Adrenal gland (tissue), 9 donors: ENCODE measurements at regions not wholly inside any gene's neighbourhood (a gene's known extent, or its start where the extent isn't known, plus 50 kb on each side); places are given as distances from the start of the nearest gene placed in this dataset.

Experiments used
- DNase-seq, 7 donors: peaks; one replicate each; pipeline ENCODE4 v3.0.0-alpha.2; 2019 to 2020
- H3K27ac ChIP-seq, 5 donors: fragments of 200-600 bp; sonication (generic) in 4 of 5; 1 replicate in 3 of 5; 2 replicates in 2 of 5; pipeline versions ENCODE4 v1.5.1 to v1.8.0; 2016 to 2020; ENCODE audit warnings: mild to moderate bottlenecking in 1 of 5
- H3K27me3 ChIP-seq: fragments of 200-600 bp; 2 replicates; pipeline ENCODE4 v1.8.0; 2021
- H3K36me3 ChIP-seq, 2 donors: fragments of 200-600 bp; replicated peaks in 1 of 2; 1 replicate in 1 of 2; 2 replicates in 1 of 2; pipeline versions ENCODE4 v1.5.1 to v1.8.0; 2018 to 2022
- H3K4me1 ChIP-seq, 2 donors: fragments of 200-600 bp; replicated peaks in 1 of 2; 1 replicate in 1 of 2; 2 replicates in 1 of 2; pipeline versions ENCODE4 v1.5.1 to v1.8.0; 2018 to 2021
- H3K4me3 ChIP-seq, 4 donors: fragments of 200-600 bp; sonication (generic) in 3 of 4; one replicate each; pipeline ENCODE4 v1.5.1; 2016 to 2018
- H3K9me3 ChIP-seq, 3 donors: fragments of 200-600 bp; sonication (generic) in 1 of 3; replicated peaks in 1 of 3; 1 replicate in 2 of 3; 2 replicates in 1 of 3; pipeline versions ENCODE4 v1.5.1 to v1.8.0; 2016 to 2021
- POLR2A ChIP-seq, 2 donors: fragments of 450-650 bp; IDR thresholded peaks; one replicate each; pipeline ENCODE4 v1.6.1; 2017; ENCODE audit warnings: antibody characterized with exemption in 2 of 2, mild to moderate bottlenecking in 2 of 2, moderate library complexity in 1 of 2
- WGBS, 4 donors: extraction: QIAGEN DNeasy Blood & Tissue Kit in 2 of 4; methylation state at CpG; one replicate each; pipeline versions ENCODE4 v1.1.5 to v1.1.7; 2013 to 2017; 5-methylcytosine and 5-hydroxymethylcytosine counted together
- intact Hi-C, 2 donors: fragments of 100-400 bp; cut with DNase I; formaldehyde crosslinking; loops; one replicate each; pipeline versions ENCODE4 v1.14.1 to v1.15.0; 2022 to 2023
- TF ChIP-seq, protein P1 (sequence below), 6 experiments: fragments of 450-650 bp in 4 of 6; fragments of 200-600 bp in 2 of 6; sonication (generic) in 1 of 6; IDR thresholded peaks; 1 replicate in 5 of 6; 2 replicates in 1 of 6; pipeline versions ENCODE4 v1.5.1 to v1.8.0; 2016 to 2021; ENCODE audit warnings: antibody characterized with exemption in 6 of 6, mild to moderate bottlenecking in 2 of 6, moderate library complexity in 1 of 6
- donor health status: healthy with polysubstance abuse.
- donor health status: Bipolar disorder and iron deficiency.
- donor health status: DM: yes; HTN: yes; CAD: no.
- donor health status: DM: no; HTN: no; CAD: no.
- donor health status: DM: no; HTN: no; CAD: no.

DNA sequence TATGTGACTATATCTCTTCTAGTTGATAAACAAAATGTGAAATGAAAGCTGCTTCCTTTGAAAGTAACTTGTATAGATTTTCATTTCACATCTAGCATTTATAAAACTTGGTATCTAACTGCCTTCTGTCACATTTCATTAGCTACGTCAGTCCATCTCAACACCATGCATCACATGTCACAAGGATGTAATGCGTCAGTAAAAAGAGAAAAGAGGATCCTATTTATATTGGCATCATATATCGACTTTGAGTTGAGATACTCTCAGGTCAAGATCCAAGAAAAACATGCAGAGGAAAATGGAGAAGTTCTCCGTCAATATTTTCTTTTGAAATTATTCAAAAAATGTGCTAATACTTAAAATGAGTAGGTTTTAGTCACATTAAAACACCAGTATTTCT lies 1211.2 kb downstream of the EFNA5 start:
- no peak overlapping the region for H3K27ac ChIP-seq
- no peaks in the 10 kb centered on the region for H3K4me1 ChIP-seq
- 65 to 75% (median 69%) methylated on average over 4 of the region's 4 CpGs for WGBS, 4 donors
- H3K36me3 ChIP-seq, result no peaks in the 10 kb centered on the region
- no peak overlapping the region for H3K4me3 ChIP-seq
- DNase-seq, result no peak
- intact Hi-C loops, result no loop called here
- no peaks in the 10 kb centered on the region for H3K27me3 ChIP-seq
- TF ChIP-seq, protein P1, sequence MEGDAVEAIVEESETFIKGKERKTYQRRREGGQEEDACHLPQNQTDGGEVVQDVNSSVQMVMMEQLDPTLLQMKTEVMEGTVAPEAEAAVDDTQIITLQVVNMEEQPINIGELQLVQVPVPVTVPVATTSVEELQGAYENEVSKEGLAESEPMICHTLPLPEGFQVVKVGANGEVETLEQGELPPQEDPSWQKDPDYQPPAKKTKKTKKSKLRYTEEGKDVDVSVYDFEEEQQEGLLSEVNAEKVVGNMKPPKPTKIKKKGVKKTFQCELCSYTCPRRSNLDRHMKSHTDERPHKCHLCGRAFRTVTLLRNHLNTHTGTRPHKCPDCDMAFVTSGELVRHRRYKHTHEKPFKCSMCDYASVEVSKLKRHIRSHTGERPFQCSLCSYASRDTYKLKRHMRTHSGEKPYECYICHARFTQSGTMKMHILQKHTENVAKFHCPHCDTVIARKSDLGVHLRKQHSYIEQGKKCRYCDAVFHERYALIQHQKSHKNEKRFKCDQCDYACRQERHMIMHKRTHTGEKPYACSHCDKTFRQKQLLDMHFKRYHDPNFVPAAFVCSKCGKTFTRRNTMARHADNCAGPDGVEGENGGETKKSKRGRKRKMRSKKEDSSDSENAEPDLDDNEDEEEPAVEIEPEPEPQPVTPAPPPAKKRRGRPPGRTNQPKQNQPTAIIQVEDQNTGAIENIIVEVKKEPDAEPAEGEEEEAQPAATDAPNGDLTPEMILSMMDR (IDR thresholded peaks at IDR 0.05), result no peak
- no peak for TF ChIP-seq POLR2A (IDR thresholded peaks at IDR 0.05)
- no peaks in the 10 kb centered on the region for H3K9me3 ChIP-seq

DNA sequence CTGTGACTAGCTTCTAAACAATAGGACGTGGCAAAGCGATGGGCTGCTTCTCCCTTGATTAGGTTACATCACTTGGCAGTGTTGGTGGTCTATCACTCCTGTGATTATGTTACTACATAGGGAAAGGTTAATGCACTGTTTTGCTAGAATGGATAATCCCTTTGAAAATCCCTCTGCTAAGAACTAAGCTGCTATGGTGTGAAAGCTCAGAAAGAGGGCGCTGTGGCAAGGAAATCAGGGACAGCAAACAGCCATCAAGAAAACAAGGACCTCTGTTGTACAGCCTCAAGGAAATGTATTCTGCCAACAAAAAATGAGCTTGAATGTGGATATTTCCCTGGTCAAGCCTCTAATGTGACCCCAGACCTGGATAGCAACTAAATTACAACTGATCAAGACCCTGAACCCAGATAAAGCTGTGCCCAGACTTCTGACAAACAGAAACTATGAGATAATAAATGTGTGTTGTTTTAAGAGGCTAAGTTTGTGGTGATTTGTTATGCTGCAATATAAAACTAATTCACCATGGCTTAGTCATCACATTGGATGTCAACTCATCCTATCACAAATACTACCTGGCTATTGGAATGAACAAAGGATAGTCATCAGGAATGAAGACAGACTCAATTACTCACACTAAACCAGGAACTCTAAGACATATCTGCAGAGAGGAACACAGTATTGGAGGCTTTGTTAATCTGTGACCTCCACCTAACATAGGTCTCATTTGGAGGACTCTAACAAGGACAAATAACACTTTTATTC lies 1215.9 kb downstream of the EFNA5 start:
- Histone ChIP-seq H3K9me3 (no peaks in the 10 kb centered on the region), H3K27ac (no peak overlapping the region), H3K4me3 (no peak overlapping the region), H3K36me3 (no peaks in the 10 kb centered on the region), H3K27me3 (no peaks in the 10 kb centered on the region), H3K4me1 (no peaks in the 10 kb centered on the region)
- 44 to 70% (median 55%) methylated on average over 3 of the region's 3 CpGs for WGBS, 4 donors
- TF ChIP-seq, protein P1 (IDR thresholded peaks at IDR 0.05), result no peak
- TF ChIP-seq POLR2A (IDR thresholded peaks at IDR 0.05), result no peak
- no peak for DNase-seq
- intact Hi-C loops, result no loop called here

DNA sequence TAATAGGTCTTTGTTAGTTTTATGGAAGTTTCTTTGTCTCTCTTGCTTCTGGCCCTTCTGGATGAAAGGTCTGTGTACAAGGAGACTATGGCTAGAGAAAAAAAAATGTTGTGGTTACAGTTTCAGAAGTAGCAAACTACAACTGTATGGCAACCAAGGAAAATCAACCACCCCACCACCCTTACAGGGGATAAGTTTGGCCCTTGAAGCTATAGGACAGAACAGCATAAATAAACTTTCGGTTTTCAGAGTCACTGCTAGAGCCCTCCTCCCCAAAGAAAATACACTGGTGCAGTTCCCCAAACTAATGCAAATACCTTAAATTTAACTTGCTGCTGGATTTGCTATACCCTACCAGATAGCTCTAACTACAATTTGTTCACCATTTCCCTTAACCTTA lies 1216.7 kb downstream of the EFNA5 start:
- no peaks in the 10 kb centered on the region for H3K27me3 ChIP-seq
- H3K36me3 ChIP-seq, result no peaks in the 10 kb centered on the region
- no peak for DNase-seq
- H3K27ac ChIP-seq, result no peak overlapping the region
- 74 to 84% (median 82%) methylated on average over 1 of the region's 1 CpG for WGBS, 4 donors
- H3K4me3 ChIP-seq, result no peak overlapping the region
- H3K4me1 ChIP-seq, result no peaks in the 10 kb centered on the region
- TF ChIP-seq, protein P1 (IDR thresholded peaks at IDR 0.05), result no peak
- no peak for TF ChIP-seq POLR2A (IDR thresholded peaks at IDR 0.05)
- intact Hi-C loops, result no loop called here
- H3K9me3 ChIP-seq, result no peaks in the 10 kb centered on the region

DNA sequence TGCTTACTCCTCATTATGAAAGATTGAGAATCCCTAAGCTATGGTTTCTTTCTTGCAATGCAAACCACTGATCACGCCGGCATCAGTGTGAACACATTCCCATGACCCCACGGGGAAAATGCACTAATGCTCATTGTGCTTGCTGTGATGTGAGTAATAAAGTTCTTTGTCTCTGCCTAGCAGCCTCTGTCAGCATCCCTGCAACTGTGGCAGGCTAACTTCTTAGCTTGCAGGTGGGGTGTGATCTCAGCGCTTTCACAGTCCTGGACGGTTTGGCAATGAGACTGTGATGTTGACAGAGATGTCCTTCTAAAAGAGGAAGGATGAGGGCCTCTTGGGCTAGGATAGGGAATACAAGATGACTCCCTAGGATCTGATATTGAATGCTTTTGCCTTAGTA lies 1218.7 kb downstream of the EFNA5 start:
- Histone ChIP-seq H3K36me3 (no peaks in the 10 kb centered on the region), H3K9me3 (no peaks in the 10 kb centered on the region), H3K27me3 (no peaks in the 10 kb centered on the region), H3K4me1 (no peaks in the 10 kb centered on the region), H3K4me3 (no peak overlapping the region), H3K27ac (no peak overlapping the region)
- no peak for DNase-seq
- TF ChIP-seq, protein P1 (IDR thresholded peaks at IDR 0.05), result no peak
- no peak for TF ChIP-seq POLR2A (IDR thresholded peaks at IDR 0.05)
- 52 to 67% (median 62%) methylated on average over 5 of the region's 5 CpGs for WGBS, 4 donors
- intact Hi-C loops, result no loop called here
